ENCODE measurements at regions not wholly inside any gene's neighbourhood (a gene's known extent, or its start where the extent isn't known, plus 50 kb on each side); places are given as distances from the start of the nearest gene placed in this dataset.

- peak; percentile 2 for DNase-seq (ENCODE audit: low read depth)
Observed at GRCh38 chr10:52883996-52884871, 111.7 kb upstream of the MBL2 start.

- no peak for DNase-seq (ENCODE audit: low read depth)
Observed at GRCh38 chr10:52879091-52879807, 106.7 kb upstream of the MBL2 start.

GRCh38 chr10:52877451-52877850 lies 104.9 kb upstream of the MBL2 start:
- DNase-seq (ENCODE audit: low read depth), result no peak

- no peak for DNase-seq (ENCODE audit: low read depth)
Observed at GRCh38 chr10:52875336-52875735, 102.8 kb upstream of the MBL2 start.

- DNase-seq (ENCODE audit: low read depth), result no peak
Observed at GRCh38 chr10:52874581-52874980, 102.0 kb upstream of the MBL2 start.

- no peak for DNase-seq (ENCODE audit: low read depth)
Observed at GRCh38 chr10:52871191-52871843, 98.7 kb upstream of the MBL2 start.

- DNase-seq (ENCODE audit: low read depth), result no peak
Observed at GRCh38 chr10:52870562-52870961, 98.0 kb upstream of the MBL2 start.

- DNase-seq (ENCODE audit: low read depth), result no peak
Observed at GRCh38 chr10:52869864-52870263, 97.3 kb upstream of the MBL2 start.

- no peak for DNase-seq (ENCODE audit: low read depth)
Observed at GRCh38 chr10:52865213-52865612, 92.6 kb upstream of the MBL2 start.

- DNase-seq (ENCODE audit: low read depth), result no peak
Observed at GRCh38 chr10:52864201-52865106, 91.9 kb upstream of the MBL2 start.

- no peak for DNase-seq (ENCODE audit: low read depth)
Observed at GRCh38 chr10:52858722-52859121, 86.1 kb upstream of the MBL2 start.

GRCh38 chr10:52855546-52856325 lies 83.2 kb upstream of the MBL2 start:
- DNase-seq (ENCODE audit: low read depth), result no peak

GRCh38 chr10:52853704-52854103 lies 81.1 kb upstream of the MBL2 start:
- DNase-seq (ENCODE audit: low read depth), result no peak

- DNase-seq (ENCODE audit: low read depth), result no peak
Observed at GRCh38 chr10:52836816-52837215, 64.2 kb upstream of the MBL2 start.
